Adrenal gland (tissue), 5 donors: ENCODE measurements at regions not wholly inside any gene's neighbourhood (a gene's known extent, or its start where the extent isn't known, plus 50 kb on each side); places are given as distances from the start of the nearest gene placed in this dataset.

Experiments used
- POLR2A ChIP-seq, 2 donors: fragments of 450-650 bp; IDR thresholded peaks; one replicate each; pipeline ENCODE4 v1.6.1; 2017; ENCODE audit warnings: antibody characterized with exemption in 2 of 2, mild to moderate bottlenecking in 2 of 2, moderate library complexity in 1 of 2
- TF ChIP-seq, protein P1 (sequence below), 6 experiments: fragments of 450-650 bp in 4 of 6; fragments of 200-600 bp in 2 of 6; sonication (generic) in 1 of 6; IDR thresholded peaks; 1 replicate in 5 of 6; 2 replicates in 1 of 6; pipeline versions ENCODE4 v1.5.1 to v1.8.0; 2016 to 2021; ENCODE audit warnings: antibody characterized with exemption in 6 of 6, mild to moderate bottlenecking in 2 of 6, moderate library complexity in 1 of 6
- donor health status: DM: no; HTN: no; CAD: no.

DNA sequence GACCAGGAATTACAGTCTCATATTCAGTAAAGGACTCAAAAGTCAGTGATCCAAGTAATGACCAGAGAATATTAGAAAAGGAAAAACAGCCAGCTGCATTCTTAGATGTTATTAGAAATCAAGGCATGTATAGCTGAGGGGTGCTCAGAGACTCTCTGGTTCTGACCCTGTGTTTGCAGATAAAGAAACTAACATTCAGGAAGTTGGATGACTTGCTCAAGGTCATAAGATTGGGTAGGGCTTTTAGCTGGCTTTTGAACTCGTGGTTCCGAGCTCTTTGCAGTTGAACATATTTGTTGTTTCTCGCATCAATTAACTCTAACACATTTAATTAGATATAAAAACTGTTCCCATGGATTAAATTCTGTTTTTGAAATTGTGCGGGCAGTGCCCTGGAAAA is 62.5 kb upstream of the ENPP6 start:
- TF ChIP-seq, protein P1, sequence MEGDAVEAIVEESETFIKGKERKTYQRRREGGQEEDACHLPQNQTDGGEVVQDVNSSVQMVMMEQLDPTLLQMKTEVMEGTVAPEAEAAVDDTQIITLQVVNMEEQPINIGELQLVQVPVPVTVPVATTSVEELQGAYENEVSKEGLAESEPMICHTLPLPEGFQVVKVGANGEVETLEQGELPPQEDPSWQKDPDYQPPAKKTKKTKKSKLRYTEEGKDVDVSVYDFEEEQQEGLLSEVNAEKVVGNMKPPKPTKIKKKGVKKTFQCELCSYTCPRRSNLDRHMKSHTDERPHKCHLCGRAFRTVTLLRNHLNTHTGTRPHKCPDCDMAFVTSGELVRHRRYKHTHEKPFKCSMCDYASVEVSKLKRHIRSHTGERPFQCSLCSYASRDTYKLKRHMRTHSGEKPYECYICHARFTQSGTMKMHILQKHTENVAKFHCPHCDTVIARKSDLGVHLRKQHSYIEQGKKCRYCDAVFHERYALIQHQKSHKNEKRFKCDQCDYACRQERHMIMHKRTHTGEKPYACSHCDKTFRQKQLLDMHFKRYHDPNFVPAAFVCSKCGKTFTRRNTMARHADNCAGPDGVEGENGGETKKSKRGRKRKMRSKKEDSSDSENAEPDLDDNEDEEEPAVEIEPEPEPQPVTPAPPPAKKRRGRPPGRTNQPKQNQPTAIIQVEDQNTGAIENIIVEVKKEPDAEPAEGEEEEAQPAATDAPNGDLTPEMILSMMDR (IDR thresholded peaks at IDR 0.05): no peak
- no peak for TF ChIP-seq POLR2A (IDR thresholded peaks at IDR 0.05)
